Stomach smooth muscle (tissue), 2 donors: ENCODE measurements at regions not wholly inside any gene's neighbourhood (a gene's known extent, or its start where the extent isn't known, plus 50 kb on each side); places are given as distances from the start of the nearest gene placed in this dataset.

Experiments used
- H3K27ac ChIP-seq: one replicate; pipeline ENCODE4 v1.7.0; 2013; ENCODE audit warnings: mild to moderate bottlenecking, low read length, inconsistent platforms
- H3K27me3 ChIP-seq, 2 donors: one replicate each; pipeline ENCODE4 v1.7.0; 2013; ENCODE audit warnings: low read length in 2 of 2; ENCODE audit not compliant: insufficient read depth in 2 of 2, control insufficient read depth in 1 of 2
- H3K36me3 ChIP-seq, 2 donors: one replicate each; pipeline ENCODE4 v1.7.0; 2013; ENCODE audit warnings: low read length in 2 of 2; ENCODE audit not compliant: control insufficient read depth in 2 of 2, insufficient read depth in 2 of 2
- H3K4me1 ChIP-seq: one replicate; pipeline ENCODE4 v1.7.0; 2013; ENCODE audit warnings: low read length; ENCODE audit not compliant: control insufficient read depth, insufficient read depth
- H3K4me3 ChIP-seq, 2 donors: one replicate each; pipeline ENCODE4 v1.7.0; 2013; ENCODE audit warnings: low read length in 2 of 2
- H3K9ac ChIP-seq, 2 donors: one replicate each; pipeline ENCODE4 v1.7.0; 2013; ENCODE audit warnings: low read length in 2 of 2, mild to moderate bottlenecking in 1 of 2
- H3K9me3 ChIP-seq, 2 donors: one replicate each; pipeline ENCODE4 v1.7.0; 2013; ENCODE audit warnings: low read length in 2 of 2; ENCODE audit not compliant: control insufficient read depth in 2 of 2
- donor health status: healthy.
- donor health status: Pancreatic carcinoma.

DNA sequence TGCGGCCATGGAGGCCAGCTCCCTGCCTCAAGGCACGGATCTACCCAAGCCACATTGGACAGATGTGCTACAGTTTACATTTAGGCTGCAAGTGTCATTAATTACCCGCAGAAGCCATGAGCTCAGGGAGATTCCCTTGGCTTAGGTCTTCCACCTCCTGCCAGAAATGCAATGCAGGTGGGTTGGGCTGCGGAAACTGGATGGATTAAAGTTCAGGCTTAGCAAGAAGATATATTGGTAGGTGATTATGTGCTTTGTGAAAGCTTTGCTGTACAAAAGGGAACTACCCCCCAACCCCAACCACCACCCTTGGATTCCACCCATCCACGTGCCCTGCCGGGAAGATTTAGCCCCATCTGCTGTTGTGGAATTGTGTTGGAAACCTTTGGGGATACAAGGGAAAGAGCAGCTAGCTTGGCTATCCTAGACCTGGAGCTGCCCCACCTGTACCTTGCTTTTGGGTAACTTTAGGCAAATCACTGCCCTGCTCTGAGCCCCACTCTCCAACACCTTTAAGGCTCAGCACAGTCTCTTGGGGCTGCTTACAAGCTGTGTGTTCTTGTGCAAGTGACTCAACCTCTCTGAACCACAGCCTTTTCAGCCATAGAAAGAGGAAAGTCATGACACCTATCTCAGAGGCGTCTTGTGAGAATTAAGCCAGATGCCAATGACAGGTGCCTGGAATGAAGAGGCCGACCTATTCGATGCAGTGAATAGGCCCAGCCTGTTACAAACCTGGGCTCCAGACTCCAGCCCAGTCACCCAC lies 141.6 kb upstream of the GLI2 start:
- H3K36me3 ChIP-seq: no peaks in the 10 kb centered on the region
- H3K9ac ChIP-seq: no peak overlapping the region
- H3K27ac ChIP-seq: no peak overlapping the region
- H3K4me3 ChIP-seq: no peak overlapping the region
- peaks cover 0 to 2% of the 10 kb centered on the region in 2 donors for H3K27me3 ChIP-seq
- H3K4me1 ChIP-seq: peaks cover 8% of the 10 kb centered on the region
- H3K9me3 ChIP-seq: peaks cover 0 to 3% of the 10 kb centered on the region in 2 donors

DNA sequence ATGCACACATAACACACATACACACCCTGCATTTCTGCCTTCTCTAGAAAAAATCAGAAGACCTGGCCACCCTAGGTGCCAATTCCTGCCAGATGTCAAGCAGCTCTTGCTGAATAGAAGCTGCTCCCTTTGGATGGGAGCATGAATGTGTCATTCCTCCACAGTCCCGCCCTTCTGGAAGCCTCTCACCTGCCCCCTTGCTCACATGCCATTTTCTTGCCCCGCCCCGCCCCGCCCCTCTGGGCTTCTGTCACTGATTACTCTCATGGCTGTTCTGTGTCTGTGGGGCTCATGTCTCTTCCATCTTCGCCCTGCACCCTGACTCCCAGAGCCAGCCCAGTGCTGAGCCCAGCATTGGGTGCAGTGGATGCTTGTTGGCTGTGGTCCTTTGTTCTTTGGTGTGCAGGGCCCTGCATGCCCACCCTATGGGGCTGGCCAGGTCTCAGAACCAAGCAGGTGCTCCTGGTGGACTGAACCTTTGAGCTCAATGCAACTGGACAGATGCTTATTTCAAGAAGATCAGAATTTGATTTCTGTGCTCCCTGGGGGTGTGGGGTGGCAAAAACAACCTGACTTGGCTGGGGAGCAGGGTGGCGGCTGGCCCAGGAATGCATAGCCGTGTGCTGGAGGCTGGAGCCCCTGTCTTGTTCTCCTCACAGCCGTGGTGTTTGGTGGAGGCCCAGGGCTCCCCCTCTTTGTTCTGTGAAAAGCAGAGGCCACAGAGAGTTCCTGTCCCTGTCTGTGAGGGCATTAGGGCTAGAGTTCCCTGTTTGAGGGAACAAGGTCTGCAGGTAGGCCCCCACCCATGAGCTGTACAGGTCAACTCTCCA lies 140.6 kb upstream of the GLI2 start:
- Histone ChIP-seq H3K4me1 (peaks cover 8% of the 10 kb centered on the region), H3K9me3 (peaks cover 2 to 3% of the 10 kb centered on the region in 2 donors), H3K27ac (no peak overlapping the region), H3K36me3 (no peaks in the 10 kb centered on the region), H3K27me3 (peaks cover 0 to 2% of the 10 kb centered on the region in 2 donors), H3K9ac (no peak overlapping the region), H3K4me3 (no peak overlapping the region)

DNA sequence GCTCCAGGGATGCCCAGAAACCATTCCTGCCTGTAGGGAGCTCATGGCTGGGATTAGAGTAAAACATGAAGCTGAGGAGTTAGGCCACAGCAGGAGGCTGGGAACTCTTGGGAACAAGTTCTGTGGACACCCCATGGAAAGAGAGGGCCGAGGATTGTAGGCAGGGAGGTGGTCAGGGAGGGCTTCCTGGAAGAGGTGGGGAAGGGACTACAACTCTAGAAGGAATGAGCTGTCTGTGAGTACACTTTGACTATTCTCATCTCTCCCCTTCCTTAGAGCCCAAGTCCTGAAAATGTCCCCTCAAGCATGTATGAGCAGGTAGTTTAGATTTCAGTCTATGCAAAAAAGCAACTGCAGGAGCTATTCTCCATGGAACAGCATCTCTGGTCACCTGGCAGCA lies 139.9 kb upstream of the GLI2 start:
- Histone ChIP-seq H3K36me3 (no peaks in the 10 kb centered on the region), H3K27me3 (peaks cover 0 to 2% of the 10 kb centered on the region in 2 donors), H3K9ac (no peak overlapping the region), H3K4me3 (no peak overlapping the region), H3K27ac (no peak overlapping the region), H3K4me1 (peaks cover 8% of the 10 kb centered on the region), H3K9me3 (peaks cover 2 to 3% of the 10 kb centered on the region in 2 donors)

DNA sequence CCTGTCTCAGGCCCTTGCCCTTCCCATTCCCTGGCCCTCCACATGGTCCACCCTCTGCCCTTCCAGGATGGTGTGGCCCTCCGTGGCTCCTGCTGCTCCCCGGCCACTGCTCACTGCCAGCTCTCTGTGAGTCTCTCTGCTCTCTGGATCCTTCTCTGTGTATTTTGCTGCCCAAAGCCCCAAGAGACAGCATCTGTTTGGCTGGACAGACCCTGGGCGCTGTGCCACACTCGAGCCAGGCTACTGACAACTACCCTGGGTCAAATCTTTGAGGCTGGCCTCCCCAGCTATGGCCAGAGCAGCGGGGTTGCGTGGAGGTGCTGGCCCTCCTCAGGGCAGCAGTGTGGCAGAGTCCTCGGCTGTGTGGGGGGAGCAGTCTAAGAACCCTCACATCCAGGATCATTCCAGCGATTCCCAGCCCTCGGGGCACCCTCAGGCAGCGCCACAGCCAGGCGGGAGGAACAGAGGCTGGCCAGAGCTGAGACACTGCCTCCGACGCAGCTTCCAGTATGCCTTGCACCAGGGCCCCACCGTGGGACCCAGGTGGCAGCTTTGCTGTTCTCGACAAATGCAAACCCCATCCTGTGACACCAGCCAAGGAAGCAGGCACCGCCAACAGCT lies 139.4 kb upstream of the GLI2 start:
- peaks cover 0 to 2% of the 10 kb centered on the region in 2 donors for H3K27me3 ChIP-seq
- no peak overlapping the region for H3K9ac ChIP-seq
- no peak overlapping the region for H3K27ac ChIP-seq
- peaks cover 8% of the 10 kb centered on the region for H3K4me1 ChIP-seq
- H3K9me3 ChIP-seq: peaks cover 2 to 3% of the 10 kb centered on the region in 2 donors
- H3K36me3 ChIP-seq: no peaks in the 10 kb centered on the region
- H3K4me3 ChIP-seq: no peak overlapping the region

DNA sequence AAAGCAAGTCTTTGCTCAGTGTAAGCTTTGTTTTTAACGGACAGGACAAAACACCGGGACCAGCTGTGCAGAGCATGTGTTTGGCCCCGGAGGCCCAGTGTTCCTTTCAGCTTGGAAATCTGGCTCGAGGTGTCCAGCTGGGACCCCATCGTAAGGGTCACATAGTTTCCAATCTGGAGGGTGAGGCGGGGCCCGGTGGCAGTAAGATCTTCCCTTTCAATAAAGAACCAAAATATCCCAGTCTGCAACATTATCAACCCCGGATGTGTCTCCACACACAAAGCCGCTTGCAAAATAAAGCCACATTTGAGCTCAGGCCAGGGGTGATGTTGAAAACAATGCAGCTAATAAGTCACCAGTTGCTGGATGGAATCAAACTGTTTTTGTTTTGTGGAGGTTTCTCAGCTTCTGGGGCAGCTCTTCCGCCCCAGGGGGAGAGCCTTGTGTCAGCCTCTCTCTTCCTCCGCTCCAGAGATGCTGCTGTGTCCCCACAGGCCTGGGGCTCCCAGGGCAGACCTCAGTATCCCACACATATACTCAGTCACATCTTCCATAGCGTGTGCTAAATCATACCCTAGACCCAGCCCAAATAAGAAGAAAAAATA lies 138.6 kb upstream of the GLI2 start:
- H3K9ac ChIP-seq: no peak overlapping the region
- H3K27me3 ChIP-seq: peaks cover 0 to 2% of the 10 kb centered on the region in 2 donors
- no peak overlapping the region for H3K4me3 ChIP-seq
- H3K9me3 ChIP-seq: peaks cover 2 to 3% of the 10 kb centered on the region in 2 donors
- no peak overlapping the region for H3K27ac ChIP-seq
- H3K4me1 ChIP-seq: peaks cover 8% of the 10 kb centered on the region
- no peaks in the 10 kb centered on the region for H3K36me3 ChIP-seq

DNA sequence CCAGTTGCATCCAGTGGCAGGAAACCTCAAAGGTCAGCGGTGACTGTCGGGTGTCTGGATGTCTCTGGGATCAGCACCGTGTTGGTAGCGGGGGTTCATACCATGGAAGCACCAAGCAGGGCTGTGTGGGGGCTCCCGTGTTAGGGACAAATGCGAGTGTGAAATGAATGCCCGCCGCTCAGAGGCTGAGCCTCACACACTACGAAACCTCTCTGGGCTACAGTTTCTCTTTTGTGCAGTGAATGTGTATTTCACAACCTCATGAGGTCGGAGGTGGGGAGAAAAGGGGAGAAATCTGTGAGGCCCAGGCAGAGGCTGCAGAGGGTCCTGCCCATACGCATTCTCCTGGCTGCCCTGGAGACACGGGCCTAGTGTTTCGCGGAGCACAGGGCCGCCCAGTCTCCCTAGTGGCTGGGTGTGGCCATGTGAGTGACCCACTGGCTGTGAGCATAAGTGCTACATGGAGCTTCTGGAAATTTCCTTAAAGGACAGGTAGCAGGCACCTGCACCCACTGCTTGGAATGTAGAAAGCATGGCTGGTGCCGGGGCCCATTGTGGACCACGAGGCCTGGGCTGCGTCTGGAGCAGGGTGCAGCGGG lies 138.0 kb upstream of the GLI2 start:
- Histone ChIP-seq H3K4me3 (no peak overlapping the region), H3K9me3 (peaks cover 2 to 3% of the 10 kb centered on the region in 2 donors), H3K27ac (no peak overlapping the region), H3K9ac (no peak overlapping the region), H3K4me1 (peaks cover 8% of the 10 kb centered on the region), H3K36me3 (no peaks in the 10 kb centered on the region), H3K27me3 (no peaks in the 10 kb centered on the region)

DNA sequence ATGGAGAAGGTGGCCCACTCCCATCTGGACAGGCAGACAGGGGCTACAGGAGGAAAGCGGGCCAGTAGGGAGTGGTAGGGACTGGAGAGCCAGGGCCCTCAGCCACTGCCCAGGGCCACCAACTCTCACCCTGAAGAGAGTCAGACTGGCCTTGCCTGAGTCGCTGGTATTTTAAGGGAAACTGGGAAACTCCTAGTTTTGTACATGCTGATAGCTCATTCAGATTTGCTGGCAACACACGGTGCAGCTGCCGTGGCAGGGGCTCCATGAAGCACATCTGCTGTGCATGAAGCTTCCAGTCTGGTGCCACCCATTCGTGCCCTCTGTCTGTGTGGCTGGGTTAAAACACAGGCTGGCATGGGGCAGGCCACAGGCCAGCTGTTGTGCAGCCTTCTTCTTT lies 137.3 kb upstream of the GLI2 start:
- no peaks in the 10 kb centered on the region for H3K27me3 ChIP-seq
- no peaks in the 10 kb centered on the region for H3K36me3 ChIP-seq
- no peak overlapping the region for H3K27ac ChIP-seq
- no peak overlapping the region for H3K4me3 ChIP-seq
- H3K4me1 ChIP-seq: peaks cover 8% of the 10 kb centered on the region
- no peak overlapping the region for H3K9ac ChIP-seq
- peaks cover 2 to 3% of the 10 kb centered on the region in 2 donors for H3K9me3 ChIP-seq

DNA sequence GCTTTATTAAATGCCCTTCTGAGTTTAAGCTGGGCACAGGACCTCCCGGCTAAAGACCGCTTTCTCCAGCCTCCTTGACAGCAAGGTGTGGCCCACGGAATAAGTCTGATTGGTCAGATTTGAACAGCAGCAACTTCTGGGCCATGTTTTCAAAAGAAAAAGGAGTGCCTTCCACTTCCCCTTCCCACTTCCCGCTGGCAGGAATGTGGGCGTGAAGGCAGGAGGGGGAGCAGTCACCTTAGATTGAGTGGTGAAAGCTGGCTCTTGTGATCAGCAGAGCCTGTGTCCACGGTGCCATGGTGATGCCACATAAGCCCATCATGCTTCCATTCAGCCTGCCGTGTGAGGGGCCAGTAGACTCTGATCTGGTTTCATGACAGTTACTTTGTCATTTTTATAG lies 136.6 kb upstream of the GLI2 start:
- no peak overlapping the region for H3K27ac ChIP-seq
- peaks cover 0 to 2% of the 10 kb centered on the region in 2 donors for H3K27me3 ChIP-seq
- H3K4me3 ChIP-seq: no peak overlapping the region
- no peak overlapping the region for H3K9ac ChIP-seq
- no peaks in the 10 kb centered on the region for H3K36me3 ChIP-seq
- peaks cover 8% of the 10 kb centered on the region for H3K4me1 ChIP-seq
- peaks cover 2 to 3% of the 10 kb centered on the region in 2 donors for H3K9me3 ChIP-seq

DNA sequence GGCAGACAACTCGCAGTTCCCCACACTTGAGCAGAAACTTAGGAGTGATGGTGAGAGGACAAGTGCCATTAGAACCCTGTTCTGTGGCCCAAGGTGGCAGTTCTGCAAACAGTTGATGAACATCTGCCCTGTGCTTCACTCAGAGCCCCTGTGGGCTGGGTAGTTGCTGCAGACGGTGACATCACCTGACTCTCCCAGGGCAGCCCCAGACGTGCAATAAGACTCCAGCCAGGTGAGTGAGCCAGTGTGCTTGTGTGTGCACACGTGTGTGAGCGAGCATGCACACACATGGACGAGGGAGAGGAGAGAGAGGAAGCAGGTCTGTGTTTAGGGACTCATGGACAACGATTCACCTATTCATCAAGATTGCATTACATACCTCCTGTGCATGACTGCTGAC lies 136.0 kb upstream of the GLI2 start:
- H3K27ac ChIP-seq: no peak overlapping the region
- no peak overlapping the region for H3K4me3 ChIP-seq
- no peak overlapping the region for H3K9ac ChIP-seq
- H3K9me3 ChIP-seq: peaks cover 2 to 3% of the 10 kb centered on the region in 2 donors
- H3K4me1 ChIP-seq: peaks cover 8% of the 10 kb centered on the region
- H3K36me3 ChIP-seq: no peaks in the 10 kb centered on the region
- H3K27me3 ChIP-seq: peaks cover 0 to 2% of the 10 kb centered on the region in 2 donors

DNA sequence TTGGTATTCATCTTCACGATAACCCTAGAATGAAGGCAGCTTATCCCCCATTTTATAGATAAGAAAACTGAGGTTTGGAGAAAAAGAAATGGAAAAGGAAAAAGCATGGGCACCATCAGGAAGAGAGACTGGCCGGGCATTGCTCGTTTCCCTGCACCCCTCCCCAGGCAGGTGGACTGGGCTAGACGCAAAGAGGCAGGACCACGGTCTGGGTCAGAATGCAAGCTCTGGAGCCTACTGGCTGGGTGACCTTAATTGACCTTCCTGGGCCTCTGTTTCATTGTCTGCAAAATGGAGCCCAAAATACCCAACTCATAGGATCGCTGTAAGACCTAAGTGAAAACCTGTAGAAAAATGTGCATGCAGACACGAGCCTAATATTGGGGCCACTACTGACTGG lies 135.3 kb upstream of the GLI2 start:
- peaks cover 8% of the 10 kb centered on the region for H3K4me1 ChIP-seq
- peaks cover 2 to 3% of the 10 kb centered on the region in 2 donors for H3K9me3 ChIP-seq
- no peaks in the 10 kb centered on the region for H3K36me3 ChIP-seq
- no peak overlapping the region for H3K4me3 ChIP-seq
- no peak overlapping the region for H3K27ac ChIP-seq
- H3K27me3 ChIP-seq: peaks cover 0 to 2% of the 10 kb centered on the region in 2 donors
- H3K9ac ChIP-seq: no peak overlapping the region
